Cerebellar nuclear complex (tissue), 1 donor: ENCODE measurements at regions not wholly inside any gene's neighbourhood (a gene's known extent, or its start where the extent isn't known, plus 50 kb on each side); places are given as distances from the start of the nearest gene placed in this dataset.
"Not testable (repeated sequence)": the region's sequence is repeated elsewhere in the genome, so short reads cannot be mapped to it uniquely, and the experiment has no call there.

ENCODE experiments used
- DNase-seq, 2 experiments: peaks; one replicate each; lab custom pipeline; 2025; lab: John Stamatoyannopoulos, UW

- no peak for DNase-seq
These were observed 71.1 kb upstream of the PPP3CA start for GRCh38 chr4:101418466-101418865.

- DNase-seq, result no peak
These were observed 70.7 kb upstream of the PPP3CA start for GRCh38 chr4:101418055-101418454.

- no peak for DNase-seq
These were observed 69.7 kb upstream of the PPP3CA start for GRCh38 chr4:101417046-101417445.

- peak in 1 of 2 experiments; percentile 59 for DNase-seq
These were observed 68.6 kb upstream of the PPP3CA start for GRCh38 chr4:101415962-101416361.

GRCh38 chr4:101414496-101414895, 67.2 kb upstream of the PPP3CA start:
- DNase-seq, result no peak

- no peak for DNase-seq
These were observed 64.6 kb upstream of the PPP3CA start for GRCh38 chr4:101411926-101412325.

GRCh38 chr4:101411281-101411910, 64.1 kb upstream of the PPP3CA start:
- DNase-seq, result not testable (repeated sequence)

GRCh38 chr4:101400096-101400495, 52.8 kb upstream of the PPP3CA start:
- DNase-seq, result no peak

- DNase-seq, result no peak
These were observed 51.5 kb upstream of the PPP3CA start for GRCh38 chr4:101398807-101399206.
